Suprapubic skin (tissue), 4 donors: ENCODE measurements at regions not wholly inside any gene's neighbourhood (a gene's known extent, or its start where the extent isn't known, plus 50 kb on each side); places are given as distances from the start of the nearest gene placed in this dataset.

Experiments
- POLR2A ChIP-seq, 2 donors: fragments of 450-650 bp; IDR thresholded peaks; one replicate each; pipeline ENCODE4 v1.6.1; 2017; ENCODE audit warnings: antibody characterized with exemption in 2 of 2, mild to moderate bottlenecking in 2 of 2, moderate library complexity in 2 of 2
- POLR2AphosphoS5 ChIP-seq, 3 donors: sonication (generic); formaldehyde crosslinking; IDR thresholded peaks; one replicate each; pipeline ENCODE4 v1.6.1; 2017; ENCODE audit warnings: antibody characterized with exemption in 3 of 3
- TF ChIP-seq, protein P1 (sequence below), 2 donors: fragments of 200-600 bp in 1 of 2; fragments of 450-650 bp in 1 of 2; sonication (generic) in 1 of 2; IDR thresholded peaks; one replicate each; pipeline ENCODE4 v1.5.1; 2016 to 2019; ENCODE audit warnings: antibody characterized with exemption in 2 of 2, mild to moderate bottlenecking in 1 of 2, moderate library complexity in 1 of 2

GRCh38 chr4:3697033-3697432, 69.2 kb upstream of the ADRA2C start:
- TF ChIP-seq POLR2AphosphoS5 (IDR thresholded peaks at IDR 0.05) (no peak), POLR2A (IDR thresholded peaks at IDR 0.05) (no peak)
- TF ChIP-seq, protein P1, sequence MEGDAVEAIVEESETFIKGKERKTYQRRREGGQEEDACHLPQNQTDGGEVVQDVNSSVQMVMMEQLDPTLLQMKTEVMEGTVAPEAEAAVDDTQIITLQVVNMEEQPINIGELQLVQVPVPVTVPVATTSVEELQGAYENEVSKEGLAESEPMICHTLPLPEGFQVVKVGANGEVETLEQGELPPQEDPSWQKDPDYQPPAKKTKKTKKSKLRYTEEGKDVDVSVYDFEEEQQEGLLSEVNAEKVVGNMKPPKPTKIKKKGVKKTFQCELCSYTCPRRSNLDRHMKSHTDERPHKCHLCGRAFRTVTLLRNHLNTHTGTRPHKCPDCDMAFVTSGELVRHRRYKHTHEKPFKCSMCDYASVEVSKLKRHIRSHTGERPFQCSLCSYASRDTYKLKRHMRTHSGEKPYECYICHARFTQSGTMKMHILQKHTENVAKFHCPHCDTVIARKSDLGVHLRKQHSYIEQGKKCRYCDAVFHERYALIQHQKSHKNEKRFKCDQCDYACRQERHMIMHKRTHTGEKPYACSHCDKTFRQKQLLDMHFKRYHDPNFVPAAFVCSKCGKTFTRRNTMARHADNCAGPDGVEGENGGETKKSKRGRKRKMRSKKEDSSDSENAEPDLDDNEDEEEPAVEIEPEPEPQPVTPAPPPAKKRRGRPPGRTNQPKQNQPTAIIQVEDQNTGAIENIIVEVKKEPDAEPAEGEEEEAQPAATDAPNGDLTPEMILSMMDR (IDR thresholded peaks at IDR 0.05): no peak
